Activated CD4-positive, alpha-beta T cell treated with anti-CD3 and anti-CD28 coated beads, Interleukin-2, Interleukin-4, amounts not matched to agents 100 ng/mL and 50 ng/mL, durations not matched to agents 16 hours and 8 hours (primary cell): ENCODE measurements at regions not wholly inside any gene's neighbourhood (a gene's known extent, or its start where the extent isn't known, plus 50 kb on each side); places are given as distances from the start of the nearest gene placed in this dataset.
"Not testable (repeated sequence)": the region's sequence is repeated elsewhere in the genome, so short reads cannot be mapped to it uniquely, and the experiment has no call there.

Experiments
- DNase-seq: peaks from one replicate; pipeline ENCODE4 v3.0.0-alpha.2; 2020; ENCODE audit warnings: low spot score

DNA sequence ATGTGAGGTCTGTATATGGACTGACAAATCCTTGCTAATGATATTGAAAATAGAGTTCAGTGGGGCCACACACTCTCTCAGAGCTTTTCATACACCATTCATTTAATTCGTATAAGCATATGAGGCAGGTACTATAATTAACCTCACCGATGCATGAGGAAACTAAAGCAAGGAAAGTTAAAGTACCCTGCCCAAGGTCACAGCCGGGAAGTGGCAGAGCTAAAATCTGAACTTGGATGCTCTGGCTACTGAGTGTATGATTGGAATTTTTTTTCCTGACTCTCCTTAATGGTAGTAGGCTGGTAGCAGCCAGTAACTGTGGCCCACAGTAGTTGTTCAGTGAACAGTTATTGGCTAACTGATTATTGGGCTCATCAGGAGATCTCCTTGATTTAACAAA is 135.3 kb downstream of the NUDT12 start:
- DNase-seq = no peak

DNA sequence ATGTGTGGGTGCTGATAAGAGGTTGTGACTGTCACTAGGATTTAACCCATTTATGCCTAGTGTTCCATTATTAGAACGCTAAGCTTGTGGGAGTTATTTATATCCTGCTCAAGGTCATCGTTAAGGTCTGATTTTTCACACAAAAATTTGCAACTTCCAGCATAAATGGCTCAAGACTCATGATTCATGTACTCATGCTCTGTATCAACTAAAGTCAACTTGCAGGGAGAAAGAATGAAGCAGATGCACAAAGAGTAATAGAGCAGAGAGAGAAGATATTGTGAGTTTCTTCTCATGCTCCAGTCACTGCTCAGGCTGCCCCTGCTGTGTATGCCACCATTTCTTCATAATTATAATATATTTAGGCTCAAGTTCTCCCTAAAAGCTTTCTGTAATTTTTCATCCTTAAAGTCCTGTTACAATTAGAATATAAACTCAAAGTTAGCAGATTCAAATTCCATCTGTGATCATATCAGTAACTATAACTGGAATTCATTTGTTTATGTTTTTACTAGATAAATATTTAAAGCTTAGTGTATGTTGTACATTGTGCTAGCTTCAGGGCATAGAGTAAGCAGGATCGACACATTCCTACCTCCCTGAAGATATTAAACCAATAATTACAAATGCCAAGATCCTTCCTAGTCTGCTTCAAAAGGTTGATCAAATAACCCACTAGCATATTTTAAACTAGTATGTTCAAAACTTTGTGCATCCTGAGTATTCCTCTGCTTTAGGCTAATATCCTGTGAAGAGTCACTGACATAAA is 136.7 kb downstream of the NUDT12 start:
- DNase-seq = no peak

DNA sequence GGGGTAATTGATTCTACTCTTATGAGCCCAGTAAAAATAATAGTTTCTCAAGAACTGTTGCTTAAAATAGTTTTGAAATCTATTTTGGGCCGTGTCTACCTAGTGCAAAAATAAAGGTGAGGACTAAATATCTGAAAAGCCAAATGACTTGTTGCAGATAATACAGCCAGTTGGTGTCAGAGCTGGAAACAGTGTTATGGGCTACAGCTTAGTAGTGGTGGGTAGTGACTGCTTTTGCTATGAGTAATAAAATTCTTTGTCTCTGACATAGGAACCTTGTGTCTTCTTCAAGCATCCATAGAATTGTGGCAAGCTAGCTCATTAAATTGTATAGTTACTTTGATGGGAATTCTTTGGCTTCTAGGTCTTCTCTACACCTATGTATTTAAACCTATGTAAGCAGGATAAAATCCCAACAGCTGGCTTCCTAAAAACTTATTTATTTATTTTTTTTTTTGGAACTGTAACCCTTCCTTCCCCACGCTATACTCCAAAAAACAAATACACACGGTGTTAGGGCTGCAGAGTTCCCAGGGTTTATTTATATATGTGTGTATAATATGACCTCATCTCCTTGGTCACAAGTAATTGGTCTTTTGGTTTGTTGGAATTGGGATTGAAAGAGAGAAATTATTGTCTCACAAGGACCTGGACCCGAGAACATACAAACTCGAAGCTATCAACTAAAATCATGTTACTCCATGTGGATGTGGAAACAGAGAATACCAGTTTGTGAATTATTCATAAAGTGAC is 138.0 kb downstream of the NUDT12 start:
- no peak for DNase-seq

DNA sequence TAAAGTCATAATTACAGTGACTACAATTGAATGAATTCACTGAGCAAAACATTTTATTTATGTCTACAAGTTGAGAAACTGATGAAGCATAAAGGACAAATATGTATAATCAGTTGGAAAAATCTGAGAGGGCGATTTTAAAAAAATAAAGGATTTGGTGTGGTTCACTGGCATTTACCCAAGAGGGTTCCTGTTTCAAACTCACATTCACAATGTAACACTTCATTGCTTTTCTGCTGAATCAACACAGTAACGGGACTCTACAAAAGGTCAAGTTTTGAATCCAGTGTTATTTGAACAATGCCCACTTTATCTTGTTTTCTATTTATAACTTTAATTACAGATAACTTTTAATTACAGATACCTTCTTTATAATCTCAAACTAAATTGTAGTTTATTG is 138.6 kb downstream of the NUDT12 start:
- no peak for DNase-seq

DNA sequence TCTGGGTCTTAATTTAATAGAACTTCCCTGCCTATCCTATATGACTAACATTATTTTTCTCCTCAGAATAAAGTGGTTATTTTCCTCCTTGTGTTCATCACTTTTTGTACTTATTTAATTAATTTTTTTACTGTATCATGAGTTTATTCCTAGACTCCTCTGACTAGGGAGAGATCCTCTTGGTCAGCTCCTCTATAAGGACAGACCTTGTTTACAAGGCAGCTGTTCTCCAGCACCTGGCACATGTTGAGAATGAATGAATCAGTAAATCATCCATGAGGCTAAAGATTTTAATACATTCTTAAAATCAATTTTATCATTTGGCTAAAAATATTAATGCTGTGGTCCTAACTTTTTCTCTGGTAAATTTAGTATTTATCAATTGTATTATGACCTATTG is 139.8 kb downstream of the NUDT12 start:
- no peak for DNase-seq

DNA sequence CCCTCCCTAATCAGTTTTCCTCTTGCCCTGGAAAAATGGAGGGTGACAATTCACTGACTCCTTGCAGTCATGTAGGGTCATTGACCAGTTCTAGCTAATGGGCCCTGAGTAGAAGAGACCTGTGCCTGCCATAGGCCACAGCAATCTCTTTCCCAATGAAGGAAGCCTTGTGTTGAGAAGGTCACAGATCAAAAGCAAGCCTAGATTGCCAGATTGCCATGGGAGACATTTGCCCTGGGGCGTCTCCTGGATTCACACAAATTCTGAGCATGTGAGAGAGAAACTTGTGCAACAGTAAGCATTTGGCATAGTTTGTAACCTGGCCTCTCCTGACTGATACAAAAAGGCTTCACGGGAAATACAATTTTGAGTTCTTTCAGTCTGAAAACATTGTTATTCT is 148.0 kb downstream of the NUDT12 start:
- no peak for DNase-seq

DNA sequence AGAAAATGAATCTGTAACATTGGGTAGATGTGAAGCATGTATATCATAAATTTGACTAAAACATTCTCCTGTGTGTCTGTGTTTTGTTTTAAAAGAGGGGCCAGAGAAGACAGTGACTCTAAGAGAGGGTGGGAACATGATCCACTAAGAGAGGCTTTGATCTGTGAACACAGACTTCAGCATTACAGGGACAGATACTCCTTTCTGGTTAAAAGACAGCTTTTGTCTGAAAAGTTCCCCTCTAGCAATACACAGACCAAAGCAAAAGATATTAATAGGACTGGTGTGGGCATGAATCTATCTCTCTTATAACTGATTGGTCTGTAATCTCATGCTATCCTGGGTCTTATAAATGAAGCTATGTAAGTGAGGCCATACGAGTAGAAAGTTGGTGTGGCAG is 150.9 kb downstream of the NUDT12 start:
- DNase-seq = no peak

DNA sequence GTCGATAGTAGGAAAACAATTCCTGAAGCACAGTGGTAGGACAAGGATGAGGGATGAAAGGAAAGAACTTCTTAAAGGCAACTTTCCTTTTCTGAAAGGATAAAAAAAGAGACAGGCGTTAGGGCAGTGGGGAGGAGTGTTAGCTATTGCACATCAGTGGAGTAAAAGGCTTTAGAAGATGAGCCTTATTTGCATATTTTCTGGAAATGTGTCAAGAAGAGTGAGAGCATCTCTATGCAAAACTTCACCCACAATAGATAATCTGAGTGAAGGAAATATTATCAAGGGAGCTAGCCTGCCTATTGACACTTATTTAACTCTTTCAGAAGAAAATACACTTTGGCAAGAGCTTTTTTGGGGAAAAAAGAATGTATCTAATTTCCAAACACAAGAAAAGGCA is 151.6 kb downstream of the MACIR start:
- no peak for DNase-seq

DNA sequence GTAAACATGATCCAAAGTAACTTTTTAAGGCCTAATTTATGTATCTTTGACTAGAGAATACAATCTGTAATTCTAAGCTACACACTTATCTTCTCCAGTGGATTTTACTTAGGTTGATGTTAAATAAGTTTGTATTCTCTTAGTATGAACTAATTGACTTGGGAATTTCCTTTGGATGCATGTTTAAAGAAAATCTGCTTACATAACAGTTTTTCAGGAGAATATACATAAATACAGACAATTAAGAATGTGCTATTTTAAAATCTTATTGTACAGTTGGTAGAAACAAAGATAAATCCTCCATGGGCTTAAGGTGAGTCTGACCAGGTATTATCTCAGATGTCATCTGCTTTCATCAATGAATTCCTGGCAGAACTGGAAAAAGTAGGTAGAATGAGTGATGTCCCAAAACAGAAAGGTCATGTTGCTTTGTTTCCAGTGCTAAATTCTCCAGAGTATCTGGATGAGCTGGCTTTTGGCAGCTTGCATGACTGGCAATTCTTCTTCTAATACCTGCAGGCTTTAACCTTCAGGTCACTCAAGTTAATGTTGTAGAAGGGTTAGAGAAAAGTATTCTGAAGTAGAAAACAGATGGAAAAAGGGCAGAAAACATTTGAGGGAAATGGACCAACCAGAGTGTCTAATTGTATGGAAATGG is 150.6 kb downstream of the MACIR start:
- DNase-seq = no peak

DNA sequence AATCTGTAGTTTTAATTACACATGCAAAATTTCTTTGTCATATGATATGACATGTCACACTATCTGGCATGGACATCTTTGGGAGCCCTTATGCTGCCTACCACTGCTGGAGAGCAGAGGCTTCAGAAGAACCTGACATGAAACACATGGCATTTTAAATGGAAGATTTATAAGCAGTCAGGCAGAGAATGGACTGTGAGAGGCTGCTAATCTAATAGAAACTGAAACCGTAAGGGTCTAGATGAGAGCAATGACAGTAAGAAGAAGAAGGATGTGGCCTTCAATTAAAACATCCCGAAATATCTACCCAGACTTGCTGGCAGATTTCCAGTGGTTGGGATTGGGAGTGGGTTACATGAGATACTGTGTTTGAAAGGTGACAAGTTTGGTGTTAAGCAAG is 149.8 kb downstream of the MACIR start:
- no peak for DNase-seq

DNA sequence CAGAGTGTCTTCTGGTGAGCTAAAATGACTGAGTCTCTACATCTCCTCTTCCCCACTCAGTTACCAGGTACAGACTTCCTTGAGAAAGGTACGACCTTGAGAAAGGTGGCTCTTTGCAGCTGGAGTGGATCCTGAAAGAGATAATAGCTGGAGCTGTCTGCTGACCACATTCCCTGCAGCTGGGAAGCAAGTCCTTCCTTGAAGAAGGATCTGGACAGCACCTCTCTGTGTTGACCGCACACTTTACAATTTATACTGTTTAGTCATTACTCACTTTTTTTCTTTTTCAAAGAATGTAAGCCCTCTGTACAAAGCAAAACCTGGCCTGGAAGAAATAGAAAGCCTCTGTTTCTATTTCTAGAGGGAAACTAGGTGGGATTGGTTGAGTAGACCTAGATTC is 148.8 kb downstream of the MACIR start:
- no peak for DNase-seq

DNA sequence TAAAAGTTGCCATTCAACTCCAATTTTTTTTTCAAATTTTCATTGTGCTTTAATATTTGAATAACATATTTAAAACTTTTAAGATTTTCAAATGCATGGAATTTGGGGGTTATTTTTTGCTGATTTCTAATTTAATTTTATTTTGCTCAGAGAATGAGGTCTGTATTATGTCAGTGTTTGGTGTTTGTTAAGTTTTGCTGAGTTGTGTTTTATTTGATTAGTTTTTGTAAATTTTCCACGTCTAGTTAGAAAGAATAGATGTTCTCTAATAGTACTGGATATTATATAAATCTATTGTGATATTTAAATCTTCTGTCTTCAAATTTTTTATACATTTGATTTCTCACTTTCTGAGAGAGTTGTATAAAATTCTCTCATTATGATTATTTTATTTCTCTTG is 145.9 kb downstream of the MACIR start:
- no peak for DNase-seq

DNA sequence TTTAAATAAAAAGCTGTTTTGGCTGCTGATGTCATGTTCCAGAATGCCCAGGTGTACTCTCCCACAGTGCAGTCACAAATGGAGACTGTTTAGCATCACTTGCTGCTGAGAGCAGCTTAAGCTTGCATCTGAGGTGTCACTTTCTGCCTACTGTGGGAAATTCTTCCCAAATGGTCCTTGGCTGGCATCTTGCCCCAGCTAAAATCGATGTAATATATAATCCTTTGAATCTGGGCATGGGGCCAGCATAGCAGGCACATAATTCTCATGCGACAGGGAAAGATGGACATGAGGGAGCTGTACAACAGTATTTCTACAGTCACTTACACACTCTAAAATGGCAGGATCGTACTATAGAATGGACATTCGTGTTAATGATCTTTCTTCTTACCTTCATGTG is 144.3 kb downstream of the MACIR start:
- DNase-seq = no peak

DNA sequence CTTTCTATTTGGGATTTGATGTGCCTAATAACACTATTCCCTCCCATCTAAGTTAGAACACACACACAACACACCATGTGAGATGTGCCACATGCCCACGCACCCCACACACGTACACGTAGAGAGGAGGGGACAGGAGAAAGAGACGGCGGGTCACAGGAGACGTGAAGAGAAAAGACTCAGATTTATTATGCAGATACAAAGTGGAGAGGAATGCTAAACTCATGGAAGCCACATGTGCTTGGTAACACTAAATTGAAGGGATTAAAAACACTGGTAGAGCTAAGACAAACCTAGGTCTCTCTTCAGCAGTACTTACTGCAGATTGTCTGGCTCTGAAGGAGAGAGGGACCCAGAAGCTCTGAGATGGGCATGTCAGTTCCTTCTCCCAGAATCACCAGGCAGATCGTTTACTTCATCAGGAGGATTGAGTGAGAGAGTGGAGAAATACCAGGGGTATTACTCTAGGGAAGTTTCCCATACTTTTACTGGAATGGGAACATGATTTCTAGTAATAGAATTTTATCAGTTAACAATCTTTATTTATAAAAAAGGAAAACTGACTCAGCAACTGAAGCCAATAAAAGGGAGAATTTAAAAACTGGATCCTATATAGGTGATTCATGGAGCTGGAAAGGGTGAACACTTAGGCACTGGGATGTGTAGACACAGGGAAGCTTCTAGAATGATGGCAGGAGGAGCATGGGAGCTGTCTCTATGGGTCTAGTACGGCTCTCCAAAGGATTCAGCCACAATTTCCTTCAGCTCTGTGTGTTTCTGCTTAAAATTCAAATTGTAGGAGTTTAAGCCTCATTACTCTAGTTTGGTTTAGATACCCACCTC is 139.4 kb downstream of the MACIR start:
- no peak for DNase-seq

DNA sequence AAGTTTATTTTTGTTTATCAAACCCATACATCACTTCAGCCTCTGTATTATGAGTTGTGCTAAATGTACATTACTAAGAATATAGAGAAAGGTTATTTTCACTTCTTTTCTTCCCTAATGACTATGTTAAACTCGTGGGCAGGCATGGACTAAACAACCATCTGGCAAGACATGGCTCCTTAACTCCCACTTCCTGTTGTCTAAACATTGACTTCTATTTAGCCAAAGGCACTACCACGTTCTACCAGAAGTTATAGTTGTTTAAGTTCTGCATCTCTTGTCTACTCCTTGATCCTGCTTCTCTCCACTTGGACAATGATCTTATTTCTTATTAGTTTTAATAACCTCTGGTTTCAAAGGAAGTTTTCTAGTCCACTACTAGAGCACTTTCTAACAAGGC is 136.1 kb downstream of the MACIR start:
- DNase-seq = no peak

DNA sequence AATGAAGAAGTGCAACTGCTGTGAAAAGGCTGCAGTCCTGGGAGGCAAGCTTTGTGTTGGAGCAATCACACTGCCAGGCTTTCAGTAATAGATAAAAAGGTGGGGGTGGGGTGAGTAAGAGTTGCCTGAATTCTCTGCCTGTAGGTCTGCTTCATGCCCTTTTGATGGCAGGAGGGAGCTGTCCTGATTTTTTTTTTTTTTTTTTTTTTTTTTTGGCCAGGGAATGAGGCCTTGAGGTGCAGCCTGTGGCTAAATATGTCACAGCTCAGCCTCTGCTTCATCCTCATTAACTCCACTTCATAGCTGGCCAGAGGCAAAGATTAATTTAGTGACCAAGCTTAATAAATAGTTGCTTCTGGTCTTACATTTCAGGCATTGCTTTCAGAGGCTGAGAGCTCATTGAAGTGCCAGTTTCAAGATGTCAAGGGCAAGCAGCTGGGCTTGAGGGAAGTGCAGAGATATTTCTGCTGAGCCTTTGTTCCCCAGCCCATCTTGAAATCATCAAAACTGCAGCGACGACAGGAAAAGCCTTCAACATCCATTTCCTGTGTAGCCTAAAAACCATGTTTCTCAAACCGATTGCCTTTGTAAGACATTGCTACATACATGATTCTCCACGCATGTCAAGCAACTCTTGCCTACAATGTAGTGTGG is 134.7 kb downstream of the MACIR start:
- no peak for DNase-seq

DNA sequence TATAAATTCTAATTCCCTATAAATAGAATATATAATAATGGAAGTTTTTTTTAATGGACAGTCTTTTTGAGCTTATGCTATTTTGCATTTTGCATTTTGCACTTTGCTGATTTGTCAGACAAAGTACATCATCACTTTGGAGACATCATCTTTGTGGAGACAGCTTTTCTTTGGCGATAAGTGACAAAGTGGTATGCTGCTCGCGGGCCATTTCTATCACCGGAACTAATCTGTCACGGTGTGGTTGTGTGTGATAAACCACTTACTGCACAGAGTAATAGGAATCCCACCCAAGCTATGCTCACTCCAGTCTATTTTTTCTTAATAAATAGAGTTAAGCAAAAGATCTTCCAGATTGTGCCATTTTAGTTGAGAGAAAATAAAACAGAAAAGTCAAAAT is 133.1 kb downstream of the MACIR start:
- DNase-seq = no peak

DNA sequence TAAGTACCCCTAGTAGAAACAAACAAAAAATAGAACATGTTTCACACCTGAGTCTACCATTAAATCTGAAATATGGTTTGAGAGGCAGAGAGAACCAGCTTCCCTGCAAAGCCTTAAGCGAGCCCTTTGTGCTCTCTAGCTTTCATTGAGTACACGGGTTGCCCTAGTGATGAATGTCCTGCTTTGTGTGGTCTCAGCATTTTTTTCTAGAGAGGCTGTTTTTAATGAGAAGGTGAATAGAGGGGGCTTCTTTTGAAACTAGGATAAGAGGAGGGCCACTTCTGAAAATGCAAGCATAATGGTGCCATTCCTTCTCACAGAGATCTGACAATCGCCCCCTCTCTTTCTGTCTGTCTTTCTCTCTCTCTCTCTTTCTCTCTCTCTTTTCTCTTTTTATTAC is 131.3 kb downstream of the MACIR start:
- DNase-seq = no peak

DNA sequence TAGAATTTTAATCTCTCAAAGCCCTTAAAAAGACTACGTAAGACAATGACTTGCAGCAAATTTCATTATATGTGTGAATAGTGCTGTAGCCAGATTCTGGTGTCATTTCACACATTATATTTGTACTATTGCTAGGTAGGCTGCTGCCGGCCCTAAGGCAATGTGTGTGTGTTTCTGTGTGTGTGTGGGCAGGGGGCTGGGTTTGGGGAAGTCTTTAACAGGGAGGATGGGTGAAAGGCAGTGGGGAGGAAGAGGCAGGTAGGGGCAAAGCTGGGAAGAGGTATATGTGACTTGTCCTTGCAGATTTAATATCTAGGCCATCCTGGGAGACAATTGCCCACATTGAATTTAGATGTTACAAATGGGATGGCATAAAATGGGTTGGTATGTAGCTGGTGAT is 130.8 kb downstream of the MACIR start:
- DNase-seq = no peak

DNA sequence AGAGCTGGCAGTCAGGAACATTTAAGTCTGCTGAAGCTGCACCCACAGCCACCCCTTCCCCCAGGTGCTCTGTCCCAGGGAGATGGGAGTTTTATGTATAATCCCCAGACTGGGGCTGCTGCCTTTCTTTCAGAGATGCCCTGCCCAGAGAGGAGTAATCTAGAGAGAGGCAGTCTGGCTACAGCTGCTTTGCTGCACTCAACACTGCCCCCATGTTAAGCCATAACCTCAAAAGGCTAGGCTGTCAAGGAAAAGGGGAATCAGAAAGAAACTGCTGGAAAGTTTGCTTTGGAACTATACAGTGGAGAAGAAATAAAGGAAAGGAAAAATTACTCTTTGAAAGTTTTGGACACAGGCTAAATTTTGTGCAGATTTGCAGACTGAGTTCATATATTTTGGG is 127.2 kb downstream of the MACIR start:
- no peak for DNase-seq

DNA sequence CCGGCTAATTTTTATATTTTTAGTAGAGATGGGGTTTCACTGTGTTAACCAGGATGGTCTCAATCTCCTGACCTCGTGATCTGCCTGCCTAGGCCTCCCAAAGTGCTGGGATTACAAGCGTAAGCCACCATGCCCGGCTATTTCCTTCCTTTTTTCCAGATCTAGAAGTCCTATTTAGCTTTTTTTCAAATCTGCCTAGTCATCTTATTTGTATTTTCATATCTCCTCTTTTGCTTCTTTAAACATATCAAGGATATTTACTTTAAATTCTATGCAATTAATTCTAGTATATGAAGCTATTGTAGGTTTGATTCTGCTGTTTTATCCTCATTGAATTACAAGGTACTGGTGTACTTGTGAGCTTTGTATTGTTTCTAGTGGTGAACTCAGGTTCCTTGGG is 119.1 kb downstream of the MACIR start:
- DNase-seq = not testable (repeated sequence)
